B cell (primary cell): ENCODE measurements at regions not wholly inside any gene's neighbourhood (a gene's known extent, or its start where the extent isn't known, plus 50 kb on each side); places are given as distances from the start of the nearest gene placed in this dataset.

Experiments
- ATAC-seq: fragments of 200-7000 bp; cut with Tn5 transposase; one replicate; pipeline ENCODE4 v1.10.0; 2021; ENCODE audit warnings: low read depth, mild to moderate bottlenecking, moderate number of reproducible peaks, moderate library complexity
- CTCF ChIA-PET: fragments of 350-600 bp; sonication (Branson Sonifier 250); formaldehyde crosslinking; loops from one replicate; lab custom pipeline; 2021; ENCODE audit warnings: antibody characterized with exemption, inconsistent platforms; lab: Charles Lee
- POLR2A ChIA-PET: fragments of 350-600 bp; sonication (Branson Sonifier 250); formaldehyde crosslinking; loops from one replicate; lab custom pipeline; 2021; ENCODE audit warnings: antibody characterized with exemption; lab: Charles Lee
- DNase-seq: peaks from one replicate; pipeline ENCODE4 v3.0.0; 2013
- H2AFZ ChIP-seq: 2 replicates; pipeline ENCODE4 v1.6.1; 2012; ENCODE audit warnings: mild to moderate bottlenecking, low read depth, low read length; ENCODE audit not compliant: insufficient read depth, poor library complexity, severe bottlenecking
- H3K27ac ChIP-seq, 2 donors: 1 replicate in 1 of 2; 2 replicates in 1 of 2; pipeline ENCODE4 v1.5.1; 2012 to 2013; ENCODE audit warnings: low read length in 2 of 2, mild to moderate bottlenecking in 2 of 2, moderate library complexity in 1 of 2
- H3K27me3 ChIP-seq, 4 experiments: fragments of 200-600 bp in 1 of 4; sonication (generic) in 1 of 4; replicated peaks in 1 of 4; 1 replicate in 2 of 4; 2 replicates in 2 of 4; pipeline versions ENCODE4 v1.6.1 to v1.7.0; 2013 to 2016; ENCODE audit warnings: low read length in 3 of 4, mild to moderate bottlenecking in 2 of 4, mixed read lengths in 1 of 4, moderate library complexity in 1 of 4; ENCODE audit not compliant: insufficient read depth in 4 of 4, control insufficient read depth in 3 of 4; ENCODE audit errors: control extremely low read depth in 1 of 4
- H3K36me3 ChIP-seq, 2 experiments: replicated peaks in 1 of 2; 1 replicate in 1 of 2; 2 replicates in 1 of 2; pipeline versions ENCODE4 v1.6.1 to v1.7.1; 2013; ENCODE audit warnings: low read length in 1 of 2; ENCODE audit not compliant: insufficient read depth in 2 of 2, control insufficient read depth in 1 of 2; ENCODE audit errors: control extremely low read depth in 1 of 2, extremely low read depth in 1 of 2
- H3K4me1 ChIP-seq, 2 donors: fragments of 200-600 bp in 1 of 2; sonication (generic) in 1 of 2; 1 replicate in 1 of 2; 2 replicates in 1 of 2; pipeline versions ENCODE4 v1.5.1 to v1.6.1; 2013 to 2017; ENCODE audit warnings: low read length in 2 of 2; ENCODE audit not compliant: control insufficient read depth in 2 of 2, insufficient read depth in 2 of 2
- H3K4me2 ChIP-seq: replicated peaks from 2 replicates; pipeline ENCODE3; 2012; ENCODE audit warnings: mild to moderate bottlenecking, low read depth, low read length; ENCODE audit not compliant: poor library complexity, severe bottlenecking
- H3K4me3 ChIP-seq, 5 experiments: fragments of 200-600 bp in 1 of 5; sonication (generic) in 1 of 5; 1 replicate in 3 of 5; 2 replicates in 2 of 5; pipeline versions ENCODE4 v1.5.1 to v1.7.0; 2011 to 2016; ENCODE audit warnings: low read length in 4 of 5, mild to moderate bottlenecking in 4 of 5, low read depth in 2 of 5, control low read depth in 1 of 5, moderate library complexity in 1 of 5; ENCODE audit not compliant: insufficient read depth in 1 of 5; ENCODE audit errors: control extremely low read depth in 1 of 5, extremely low read depth in 1 of 5
- H3K79me2 ChIP-seq: fragments of 200-600 bp; sonication (generic); one replicate; pipeline ENCODE4 v1.6.0; 2016; ENCODE audit warnings: low read length; ENCODE audit not compliant: control insufficient read depth, insufficient read depth
- H3K9ac ChIP-seq: fragments of 200-600 bp; sonication (generic); 2 replicates; pipeline ENCODE4 v1.6.1; 2017; ENCODE audit warnings: mild to moderate bottlenecking, low read length, moderate library complexity
- H3K9me3 ChIP-seq, 3 donors: one replicate each; pipeline versions ENCODE4 v1.6.1 to v1.7.1; 2013; ENCODE audit warnings: low read length in 2 of 3; ENCODE audit not compliant: control insufficient read depth in 2 of 3, insufficient read depth in 1 of 3; ENCODE audit errors: control extremely low read depth in 1 of 3
- H4K20me1 ChIP-seq: 2 replicates; pipeline ENCODE4 v1.6.0; 2012; ENCODE audit warnings: mild to moderate bottlenecking, low read length; ENCODE audit not compliant: insufficient read depth, control insufficient read depth, poor library complexity, severe bottlenecking
- H3K27ac Mint-ChIP-seq: one replicate; pipeline ENCODE4 v1.8.0; 2021; ENCODE audit warnings: mixed read lengths
- H3K27me3 Mint-ChIP-seq: one replicate; pipeline ENCODE4 v1.8.0; 2021; ENCODE audit warnings: mixed read lengths
- H3K4me1 Mint-ChIP-seq: one replicate; pipeline ENCODE4 v1.8.0; 2021; ENCODE audit warnings: mixed read lengths
- H3K4me3 Mint-ChIP-seq: one replicate; pipeline ENCODE4 v1.8.0; 2021; ENCODE audit warnings: mixed read lengths
- H3K9me3 Mint-ChIP-seq: one replicate; pipeline ENCODE4 v1.8.0; 2022; ENCODE audit warnings: mixed read lengths; ENCODE audit not compliant: insufficient read depth
- EZH2 ChIP-seq: IDR thresholded peaks from 2 replicates; pipeline ENCODE4 v1.6.1; 2012; ENCODE audit warnings: borderline replicate concordance, low read depth, mild to moderate bottlenecking, moderate library complexity, low read length; ENCODE audit not compliant: insufficient read depth, poor library complexity, severe bottlenecking
- WGBS: methylation state at CpG from one replicate; pipeline ENCODE4 v1.1.5; 2013; ENCODE audit warnings: missing lambda C conversion rate; ENCODE audit not compliant: insufficient coverage; 5-methylcytosine and 5-hydroxymethylcytosine counted together
- intact Hi-C: fragments of 100-400 bp; cut with micrococcal nuclease; formaldehyde crosslinking; loops from one replicate; pipeline ENCODE4 v1.10.0; 2022
- TF ChIP-seq, protein P1 (sequence below): fragments of 200-600 bp; IDR thresholded peaks from one replicate; pipeline ENCODE4 v1.8.0; 2022; ENCODE audit warnings: antibody characterized with exemption, mild to moderate bottlenecking

- no peak overlapping the region for H2AFZ ChIP-seq
- no peaks in the 10 kb centered on the region for H3K9me3 ChIP-seq
- Mint-ChIP-seq H3K4me1 (no peaks in the 10 kb centered on the region), H3K9me3 (no peaks in the 10 kb centered on the region), H3K27ac (no peak overlapping the region), H3K4me3 (no peak overlapping the region), H3K27me3 (peaks cover 14% of the 10 kb centered on the region)
- no peak overlapping the region for H3K27ac ChIP-seq
- intact Hi-C loops = no loop called here
- no peaks in the 10 kb centered on the region for H4K20me1 ChIP-seq
- TF ChIP-seq, protein P1, sequence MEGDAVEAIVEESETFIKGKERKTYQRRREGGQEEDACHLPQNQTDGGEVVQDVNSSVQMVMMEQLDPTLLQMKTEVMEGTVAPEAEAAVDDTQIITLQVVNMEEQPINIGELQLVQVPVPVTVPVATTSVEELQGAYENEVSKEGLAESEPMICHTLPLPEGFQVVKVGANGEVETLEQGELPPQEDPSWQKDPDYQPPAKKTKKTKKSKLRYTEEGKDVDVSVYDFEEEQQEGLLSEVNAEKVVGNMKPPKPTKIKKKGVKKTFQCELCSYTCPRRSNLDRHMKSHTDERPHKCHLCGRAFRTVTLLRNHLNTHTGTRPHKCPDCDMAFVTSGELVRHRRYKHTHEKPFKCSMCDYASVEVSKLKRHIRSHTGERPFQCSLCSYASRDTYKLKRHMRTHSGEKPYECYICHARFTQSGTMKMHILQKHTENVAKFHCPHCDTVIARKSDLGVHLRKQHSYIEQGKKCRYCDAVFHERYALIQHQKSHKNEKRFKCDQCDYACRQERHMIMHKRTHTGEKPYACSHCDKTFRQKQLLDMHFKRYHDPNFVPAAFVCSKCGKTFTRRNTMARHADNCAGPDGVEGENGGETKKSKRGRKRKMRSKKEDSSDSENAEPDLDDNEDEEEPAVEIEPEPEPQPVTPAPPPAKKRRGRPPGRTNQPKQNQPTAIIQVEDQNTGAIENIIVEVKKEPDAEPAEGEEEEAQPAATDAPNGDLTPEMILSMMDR = no peak
- TF ChIP-seq EZH2 = no peak
- CTCF ChIA-PET = no interaction called here
- no peaks in the 10 kb centered on the region for H3K36me3 ChIP-seq
- no peaks in the 10 kb centered on the region for H3K79me2 ChIP-seq
- no peak for ATAC-seq
- H3K4me1 ChIP-seq = no peaks in the 10 kb centered on the region
- no peak overlapping the region for H3K4me2 ChIP-seq
- no peaks in the 10 kb centered on the region for H3K27me3 ChIP-seq
- WGBS = 89% methylated on average over 7 of the region's 10 CpGs
- no peak for DNase-seq
- no peak overlapping the region for H3K9ac ChIP-seq
- H3K4me3 ChIP-seq = no peak overlapping the region
- POLR2A ChIA-PET = no interaction called here
These were observed 383.3 kb downstream of the SHANK2 start for GRCh38 chr11:70869054-70869453.

DNA sequence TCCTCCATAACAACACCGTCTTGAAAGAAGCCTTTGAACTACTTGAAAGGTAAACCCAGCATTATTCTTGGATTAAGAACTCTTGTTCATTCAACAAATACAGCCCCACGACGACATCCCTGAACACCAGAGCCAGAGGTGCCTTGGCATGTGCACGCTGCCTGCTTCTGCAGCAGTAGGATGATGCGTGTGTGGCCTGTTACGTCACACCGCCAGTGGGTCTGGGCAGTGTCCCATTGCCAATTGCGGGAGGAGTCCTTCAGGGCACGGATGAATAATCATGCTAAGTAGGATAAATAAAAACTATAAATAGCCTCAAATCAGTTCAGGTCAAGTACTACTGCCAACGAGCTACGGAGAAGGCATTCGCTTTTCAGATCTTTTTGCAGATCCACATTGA lies 380.5 kb downstream of the SHANK2 start:
- H3K4me1 Mint-ChIP-seq = no peaks in the 10 kb centered on the region

More for the DNA sequence above, 380.5 kb downstream of the SHANK2 start:
- WGBS = 91% methylated on average over 6 of the region's 12 CpGs
- no peak overlapping the region for H3K4me3 Mint-ChIP-seq
- Histone ChIP-seq H2AFZ (no peak overlapping the region), H3K9ac (no peak overlapping the region), H3K27ac (no peak overlapping the region), H3K36me3 (no peaks in the 10 kb centered on the region), H3K27me3 (no peaks in the 10 kb centered on the region), H3K4me1 (no peaks in the 10 kb centered on the region), H3K9me3 (no peaks in the 10 kb centered on the region), H3K4me2 (no peak overlapping the region), H3K4me3 (no peak overlapping the region), H3K79me2 (no peaks in the 10 kb centered on the region), H4K20me1 (no peaks in the 10 kb centered on the region)
- POLR2A ChIA-PET = no interaction called here
- TF ChIP-seq EZH2 = no peak
- TF ChIP-seq, protein P1 = no peak
- no peak for DNase-seq
- H3K27me3 Mint-ChIP-seq = peaks cover 15% of the 10 kb centered on the region
- H3K9me3 Mint-ChIP-seq = no peaks in the 10 kb centered on the region
- CTCF ChIA-PET = no interaction called here
- ATAC-seq = no peak
- intact Hi-C loops = no loop called here
- no peak overlapping the region for H3K27ac Mint-ChIP-seq
